Pons (tissue), 1 donor: ENCODE measurements at regions not wholly inside any gene's neighbourhood (a gene's known extent, or its start where the extent isn't known, plus 50 kb on each side); places are given as distances from the start of the nearest gene placed in this dataset.

Experiments used
- DNase-seq: peaks from one replicate; pipeline ENCODE4 v3.0.0-alpha.2; 2016; ENCODE audit warnings: low spot score

DNA sequence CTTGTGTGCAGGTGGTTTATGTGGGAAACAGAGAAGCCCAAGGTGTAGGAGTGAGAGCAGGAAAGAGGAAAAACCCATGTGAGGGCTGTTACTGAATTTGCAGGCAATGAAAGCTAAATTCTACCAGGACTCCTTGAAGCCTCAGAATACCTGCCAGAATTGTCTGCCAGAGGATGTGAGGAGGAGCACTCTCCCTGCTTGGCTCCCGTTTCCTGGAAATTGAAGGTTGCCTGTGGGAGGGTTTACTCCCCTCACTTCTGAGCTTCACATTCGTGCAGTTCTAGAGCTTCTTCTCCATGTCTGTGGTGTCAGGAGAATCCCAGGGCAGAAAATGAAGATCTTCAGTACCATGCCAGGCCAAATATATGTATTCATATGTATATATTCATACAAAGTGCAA lies 220.8 kb upstream of the ZP4 start:
- DNase-seq = no peak

DNA sequence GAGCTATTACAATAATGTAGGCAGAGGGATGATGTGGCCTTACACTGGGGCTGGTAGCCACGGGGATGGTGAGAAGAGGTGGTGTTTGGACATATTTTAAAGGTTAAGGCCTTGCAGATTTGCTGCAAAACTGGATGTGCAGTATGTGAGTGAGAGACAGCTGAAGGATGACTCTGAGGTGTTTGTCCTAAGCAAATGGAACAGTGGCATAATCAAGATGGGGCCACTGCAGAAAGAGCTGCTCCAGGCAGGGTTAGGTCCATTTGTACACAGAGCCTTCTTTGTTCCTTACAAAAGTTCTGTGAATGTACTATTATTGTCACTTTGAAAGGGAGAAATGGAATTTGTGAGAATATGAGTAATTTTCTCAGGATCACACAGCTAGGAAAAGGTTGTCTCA lies 220.4 kb upstream of the ZP4 start:
- peak; percentile 16 for DNase-seq

DNA sequence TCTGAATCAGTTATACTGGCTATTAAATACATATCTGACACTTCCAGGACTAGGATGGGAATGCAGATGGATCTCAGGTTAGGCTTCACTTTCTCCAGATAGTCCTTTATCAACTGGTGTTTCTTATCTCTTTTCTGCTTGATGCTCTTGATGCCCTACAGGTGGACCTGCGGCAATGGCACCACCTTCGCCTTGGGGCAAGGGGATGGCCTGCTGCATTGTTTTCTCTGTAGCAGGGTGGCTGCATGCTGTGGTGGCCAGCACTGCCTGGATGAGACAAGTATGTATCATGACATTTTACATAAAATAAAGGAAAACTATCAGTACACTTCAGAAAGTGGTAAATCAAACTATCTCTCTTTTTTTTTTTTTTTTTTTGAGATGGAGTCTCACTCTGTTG lies 217.7 kb upstream of the ZP4 start:
- no peak for DNase-seq

DNA sequence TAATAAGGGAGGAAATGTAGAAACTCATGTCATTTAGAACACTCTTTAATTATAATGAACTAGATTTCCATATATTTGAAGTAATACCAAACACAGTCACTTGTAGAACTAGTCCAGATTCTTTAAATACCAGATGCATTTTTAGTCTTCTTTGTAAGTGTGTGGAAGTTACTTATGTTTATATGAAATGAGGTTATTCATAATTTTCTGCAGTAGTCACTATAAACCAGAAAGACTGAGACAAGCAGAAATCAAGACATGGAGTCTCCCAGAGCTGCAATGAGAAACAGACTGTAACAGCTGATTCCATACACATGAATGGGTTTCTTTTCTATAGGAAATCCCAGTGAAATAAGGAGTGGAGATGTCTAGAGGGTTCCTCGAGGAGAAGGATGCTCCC lies 216.6 kb upstream of the ZP4 start:
- DNase-seq = no peak

DNA sequence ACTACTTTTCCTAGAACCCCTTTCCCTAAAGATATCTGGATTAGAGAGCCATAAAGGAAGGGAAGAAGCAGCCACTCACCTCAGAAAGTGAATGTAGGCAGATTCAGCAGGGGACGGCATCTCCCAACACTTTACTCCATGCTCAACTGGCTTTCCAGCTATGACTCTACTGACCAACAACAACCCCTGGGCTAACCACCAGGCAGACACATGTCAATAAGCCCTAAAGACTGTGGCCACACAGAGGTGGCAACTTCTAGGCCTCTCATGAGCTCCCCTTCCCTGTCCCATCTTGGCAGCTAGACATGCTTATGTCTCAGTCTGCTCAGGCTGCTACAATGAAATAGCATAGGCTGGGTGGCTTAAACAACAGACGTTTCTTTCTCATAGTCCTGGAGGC lies 214.0 kb upstream of the ZP4 start:
- DNase-seq = no peak

DNA sequence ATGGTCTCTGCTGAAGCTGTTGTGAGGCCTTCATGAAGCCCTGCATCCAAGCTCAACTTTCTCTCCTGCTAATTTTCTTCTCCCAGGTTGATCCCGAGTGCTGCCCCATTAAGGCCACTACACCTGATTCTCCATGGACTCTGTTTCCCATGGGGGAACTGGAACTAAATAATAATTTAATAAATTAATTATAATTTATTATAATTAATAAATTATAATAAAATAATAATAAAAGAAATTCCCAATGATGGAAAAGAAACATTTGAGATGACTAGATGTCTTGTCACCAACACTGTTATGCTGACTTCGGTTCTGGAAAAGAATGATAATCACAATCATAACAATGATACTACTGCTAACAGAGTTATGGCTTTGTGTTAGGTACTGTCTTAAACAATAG lies 211.2 kb upstream of the ZP4 start:
- DNase-seq = no peak

DNA sequence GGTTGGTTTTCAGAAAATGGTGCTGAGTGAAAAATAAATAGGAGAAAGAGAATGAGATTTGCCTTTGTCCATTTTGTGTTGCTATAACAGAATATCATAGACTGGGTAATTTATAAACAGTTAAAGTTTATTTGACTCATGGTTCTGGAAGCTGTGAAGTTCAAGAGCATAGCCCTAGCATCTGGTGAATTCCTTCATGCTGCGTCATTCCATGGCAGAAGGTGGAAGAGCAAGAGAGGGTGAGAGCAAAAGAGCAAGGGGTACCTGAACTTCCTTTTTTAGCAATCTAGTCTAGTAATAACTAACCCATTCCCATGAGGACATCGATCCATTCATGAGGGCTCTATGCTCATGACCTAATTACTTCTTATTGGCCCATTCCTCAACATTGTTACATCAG lies 209.1 kb upstream of the ZP4 start:
- DNase-seq = no peak

DNA sequence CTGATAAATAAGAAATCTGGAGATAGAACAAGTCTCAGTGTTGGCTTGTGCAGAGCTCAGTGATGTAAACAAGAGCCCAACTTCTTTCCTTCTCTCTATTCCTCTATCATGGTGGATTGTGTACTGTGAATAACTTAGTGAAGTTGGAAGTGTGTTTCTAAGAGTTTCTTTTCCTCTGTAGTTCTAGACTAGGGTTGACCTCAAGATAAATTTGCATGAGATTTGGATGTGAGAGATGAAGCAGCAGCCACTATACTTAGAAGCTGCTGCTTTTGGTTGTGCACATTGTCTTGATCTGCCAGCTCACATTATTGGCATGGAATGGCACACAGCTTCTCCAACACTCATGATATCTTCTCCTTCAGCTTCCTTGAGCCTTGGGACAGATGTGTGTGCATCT lies 198.9 kb upstream of the ZP4 start:
- no peak for DNase-seq

DNA sequence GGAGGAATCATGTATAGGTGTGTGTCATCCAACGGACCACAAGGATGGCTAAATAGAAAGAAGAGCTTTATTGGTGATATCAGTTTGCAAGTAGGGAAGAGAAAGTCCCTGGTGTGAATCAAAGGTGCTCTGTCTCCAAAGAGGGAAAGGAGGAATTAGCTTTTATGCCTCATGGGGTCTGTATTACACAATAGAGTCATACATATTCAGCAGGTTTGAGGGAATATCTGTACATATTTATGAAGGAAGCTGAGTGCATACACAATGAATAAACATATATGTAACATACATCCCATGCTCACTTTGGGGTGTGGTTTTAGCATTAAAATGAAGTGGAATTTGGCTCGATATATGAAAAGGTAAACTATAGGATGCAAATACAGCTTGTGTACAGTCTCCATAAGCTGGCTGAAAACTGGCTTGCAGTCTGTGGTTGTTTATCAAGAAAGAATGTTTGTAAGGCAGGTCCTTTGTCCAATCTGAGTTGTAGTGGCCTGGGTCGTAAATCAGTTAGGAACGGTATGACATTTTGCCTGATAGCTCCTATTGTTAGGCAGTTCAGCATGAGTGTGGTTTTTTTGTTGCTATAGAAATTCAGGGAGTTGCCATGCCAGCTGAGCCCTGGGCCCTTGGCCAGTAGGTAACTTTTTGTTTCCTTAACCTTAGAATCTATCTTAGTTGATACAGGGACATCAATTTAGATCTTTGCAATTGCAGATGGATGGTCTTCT lies 198.0 kb upstream of the ZP4 start:
- no peak for DNase-seq

DNA sequence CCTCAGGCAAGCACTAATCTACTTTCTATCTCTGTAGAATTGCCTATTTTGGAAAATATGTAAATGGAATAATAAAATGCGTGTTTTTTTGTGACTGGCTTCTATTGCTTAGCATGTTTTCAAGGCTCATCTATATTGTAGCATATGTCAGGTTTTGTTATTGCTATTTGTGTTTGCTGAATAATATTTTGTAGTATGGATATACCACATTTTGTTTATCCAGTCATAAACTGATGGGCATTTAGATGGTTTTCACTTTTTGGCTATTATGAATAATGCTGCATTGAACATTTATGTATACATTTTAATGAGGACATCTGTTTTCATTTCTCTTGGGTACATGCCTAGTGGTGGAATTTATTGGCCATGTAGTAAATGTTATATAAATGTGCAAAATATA lies 183.3 kb upstream of the ZP4 start:
- no peak for DNase-seq

DNA sequence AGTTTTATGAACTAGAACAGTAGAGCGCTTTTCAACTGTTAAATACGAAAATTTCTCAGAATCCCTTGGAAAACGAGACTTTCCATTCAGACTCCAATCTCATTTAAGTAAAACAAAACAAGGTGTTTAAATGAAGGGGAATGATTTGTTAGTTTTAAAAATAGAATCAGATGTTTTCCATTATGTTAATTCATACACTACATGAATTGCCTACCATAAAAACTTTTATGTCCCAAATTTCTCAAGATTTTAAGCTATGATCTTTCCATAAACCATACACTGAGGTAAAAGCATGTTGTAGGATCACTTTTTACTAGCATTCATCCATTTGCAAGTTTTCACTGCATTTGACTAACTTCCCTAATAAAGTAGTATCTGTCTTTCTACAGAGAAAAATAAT lies 180.3 kb upstream of the ZP4 start:
- no peak for DNase-seq

DNA sequence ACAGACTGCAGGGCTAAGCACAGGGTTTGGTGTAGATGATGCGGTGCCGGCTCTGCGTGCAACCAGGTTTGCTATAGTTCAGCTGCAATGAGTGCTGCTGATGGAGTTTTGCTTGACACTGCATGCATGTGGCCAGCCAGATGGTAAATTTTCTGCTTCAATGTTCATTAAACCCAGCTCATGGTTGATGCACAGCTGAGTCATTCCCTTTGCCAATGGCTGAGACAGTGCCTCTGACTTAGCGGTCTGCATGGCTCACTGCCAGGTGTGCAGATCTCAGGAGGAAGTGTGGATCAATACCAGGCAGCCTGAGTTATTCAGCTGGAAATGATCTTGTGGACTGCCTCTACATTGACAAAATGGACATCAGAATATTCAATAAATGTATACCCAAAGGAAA lies 172.7 kb upstream of the ZP4 start:
- no peak for DNase-seq

DNA sequence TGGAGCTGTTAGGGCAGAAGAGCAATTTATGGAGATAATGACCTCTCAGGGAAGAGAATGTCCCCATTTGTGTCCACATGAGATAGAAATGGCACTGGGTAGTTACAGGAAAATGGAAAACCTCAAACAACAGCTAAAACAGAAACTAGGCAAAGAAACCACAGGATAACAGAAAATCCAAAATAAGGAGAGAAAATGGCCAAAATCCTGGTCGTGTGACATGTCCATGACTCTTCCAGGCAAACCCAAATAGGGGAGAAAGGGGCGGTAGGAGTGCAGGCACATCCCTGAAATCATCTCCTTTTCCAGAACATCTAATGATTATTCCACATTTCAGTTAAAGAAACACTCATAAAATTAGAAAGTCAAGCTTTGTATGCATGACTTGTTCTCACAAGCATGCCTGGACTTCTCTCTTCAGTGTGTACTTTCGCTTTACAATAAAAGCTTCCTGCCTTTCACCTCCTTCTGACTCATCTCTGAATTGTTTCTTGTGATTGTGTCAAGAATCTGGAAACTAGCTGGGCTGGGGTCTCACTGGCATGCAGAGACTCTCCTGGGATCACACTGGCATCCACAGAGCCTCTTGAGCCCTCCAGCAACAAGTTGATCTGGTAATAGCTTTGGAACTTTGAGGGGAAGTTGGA lies 171.4 kb upstream of the ZP4 start:
- no peak for DNase-seq

DNA sequence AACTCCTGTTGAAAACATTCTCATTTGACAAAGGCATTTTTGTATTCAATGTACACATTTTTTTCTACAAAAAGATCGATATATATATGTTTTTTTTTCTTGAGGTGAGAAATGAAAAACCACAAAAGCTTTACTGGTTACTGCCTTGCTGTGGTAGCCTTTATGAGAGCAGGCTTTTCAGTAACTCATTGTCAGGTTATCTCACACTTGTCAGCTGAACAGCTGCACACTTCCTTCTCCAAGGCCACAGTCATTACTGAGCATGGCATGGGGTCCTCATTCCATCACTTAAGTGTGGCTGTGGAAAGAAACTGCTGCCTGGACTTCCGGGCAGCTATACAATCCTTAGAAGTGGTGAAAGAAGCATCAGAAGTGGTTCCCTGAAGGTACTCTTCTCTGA lies 169.3 kb upstream of the ZP4 start:
- no peak for DNase-seq

DNA sequence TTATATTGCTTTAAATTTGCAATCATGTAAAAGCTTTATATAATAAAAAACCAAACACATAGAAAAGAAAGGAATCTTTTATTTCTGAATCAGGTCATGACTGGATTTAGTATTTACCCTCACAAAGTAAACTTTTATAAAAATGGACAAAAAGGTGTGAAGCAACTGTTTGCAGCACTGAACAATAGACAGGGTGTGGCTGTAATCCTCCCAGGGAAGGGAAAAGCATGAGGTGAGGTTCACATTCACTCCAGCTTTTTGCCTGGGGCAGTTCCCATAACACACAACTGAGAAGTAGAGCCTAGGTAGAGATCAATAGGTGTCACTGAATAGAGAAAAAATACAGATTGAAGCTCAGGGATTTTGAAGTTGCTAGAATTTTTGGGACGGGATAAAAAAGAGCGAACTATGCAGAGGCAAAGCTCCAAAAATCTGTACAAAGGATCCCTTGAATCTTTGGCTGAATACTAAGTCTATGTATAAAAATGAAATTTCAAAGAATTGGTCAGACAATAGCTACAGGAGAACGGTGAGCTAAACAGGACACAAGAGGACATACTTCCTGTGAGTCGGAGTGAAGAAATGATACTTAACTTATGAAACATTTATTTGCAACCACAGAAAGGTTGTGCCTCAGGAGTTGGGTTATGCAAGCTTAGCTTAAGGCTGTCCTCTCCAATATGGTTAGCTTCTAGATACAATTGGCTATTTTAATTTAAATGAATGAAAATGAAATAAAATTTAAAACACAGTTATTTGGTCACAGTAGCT lies 162.0 kb upstream of the ZP4 start:
- no peak for DNase-seq

DNA sequence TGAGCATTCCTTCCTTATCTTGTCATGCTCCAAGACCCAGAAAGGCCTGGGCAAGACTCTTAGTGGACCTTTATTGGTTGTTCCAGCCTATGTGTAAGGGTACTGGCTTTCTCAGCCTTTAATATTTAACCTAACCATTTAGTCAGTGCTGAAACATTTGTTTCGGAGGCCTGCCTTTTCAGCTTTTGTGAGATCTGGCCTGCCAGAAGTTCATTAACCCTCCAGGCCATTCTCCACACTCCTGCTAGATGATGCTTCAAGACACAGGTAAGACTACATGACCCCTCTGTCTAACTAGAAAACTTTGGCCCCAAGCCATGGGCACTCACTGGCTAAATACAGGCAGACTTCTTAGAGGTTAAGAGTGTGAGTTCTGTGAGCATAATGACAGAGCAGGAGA lies 138.4 kb upstream of the ZP4 start:
- no peak for DNase-seq

DNA sequence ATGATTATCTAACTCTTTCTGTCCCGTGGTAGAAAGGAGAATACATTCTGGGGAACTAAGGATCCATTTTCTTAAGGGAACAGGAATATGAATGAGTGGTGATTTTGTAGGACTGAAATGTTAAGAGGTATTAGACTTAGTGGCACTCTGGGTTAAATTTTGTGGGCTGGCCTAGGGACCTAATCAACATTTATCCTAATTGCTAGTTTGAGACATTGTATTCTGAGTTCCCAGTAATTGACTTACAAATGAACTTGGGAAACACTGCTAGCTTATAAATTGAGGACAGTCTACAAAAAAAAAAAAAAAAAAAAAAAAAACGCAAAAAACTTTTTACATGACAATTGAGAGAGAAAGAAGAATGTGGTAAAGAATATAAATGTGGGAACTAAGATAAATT lies 136.6 kb upstream of the ZP4 start:
- DNase-seq = no peak

DNA sequence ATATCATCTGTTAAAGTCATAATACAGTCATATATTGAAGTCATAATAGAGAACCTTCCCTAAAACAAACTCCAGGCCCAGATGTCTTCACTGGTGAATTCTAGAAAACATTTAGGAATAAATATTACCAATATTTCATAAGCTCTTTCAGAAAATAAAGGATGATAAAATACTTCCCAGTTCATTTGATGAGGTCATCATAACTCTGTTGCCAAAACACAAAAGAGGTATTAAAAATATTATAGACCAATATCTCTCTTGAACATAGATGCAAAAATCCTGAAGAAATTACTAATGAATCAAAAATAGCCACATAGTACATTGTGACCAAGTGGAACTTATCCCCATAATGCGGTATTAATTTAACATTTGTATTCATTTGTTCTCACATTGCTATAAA lies 132.4 kb upstream of the ZP4 start:
- no peak for DNase-seq

DNA sequence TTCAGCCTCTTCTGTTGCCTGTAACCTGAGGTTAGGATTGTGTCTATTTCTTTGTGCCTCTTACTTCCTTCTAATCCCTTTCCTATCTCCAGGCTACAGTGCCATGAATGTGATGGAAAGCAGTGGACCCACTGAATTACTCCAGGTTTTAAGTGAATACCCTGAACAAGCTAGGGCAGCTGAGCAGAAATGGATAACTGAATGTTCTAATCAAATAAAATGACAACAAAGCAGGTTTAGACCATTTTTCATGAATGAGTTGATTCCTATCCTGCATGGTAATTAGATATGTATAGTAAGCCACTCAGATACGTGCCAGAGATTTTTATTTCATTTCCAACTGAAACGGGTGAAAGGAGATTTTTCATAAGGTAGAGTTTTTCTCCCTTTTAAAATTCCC lies 127.5 kb upstream of the ZP4 start:
- no peak for DNase-seq

DNA sequence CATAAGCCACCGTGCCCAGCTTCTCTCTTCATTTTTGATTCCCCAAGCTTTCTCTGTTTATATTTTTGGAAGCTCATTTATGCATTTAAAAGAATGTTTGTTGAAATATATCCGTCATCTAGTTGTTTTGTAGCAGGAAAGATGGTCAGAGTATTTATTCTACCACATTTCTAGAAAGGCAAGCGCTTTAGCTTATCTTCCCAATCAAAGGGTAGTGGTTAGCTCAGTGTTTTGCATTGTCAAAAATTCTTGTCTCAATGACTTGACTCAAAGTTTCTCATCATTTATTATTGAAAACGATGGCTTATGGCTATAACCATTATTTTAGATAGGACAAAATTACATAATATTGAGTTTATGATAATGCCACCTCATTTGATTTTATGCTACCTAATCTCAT lies 116.1 kb upstream of the ZP4 start:
- no peak for DNase-seq

DNA sequence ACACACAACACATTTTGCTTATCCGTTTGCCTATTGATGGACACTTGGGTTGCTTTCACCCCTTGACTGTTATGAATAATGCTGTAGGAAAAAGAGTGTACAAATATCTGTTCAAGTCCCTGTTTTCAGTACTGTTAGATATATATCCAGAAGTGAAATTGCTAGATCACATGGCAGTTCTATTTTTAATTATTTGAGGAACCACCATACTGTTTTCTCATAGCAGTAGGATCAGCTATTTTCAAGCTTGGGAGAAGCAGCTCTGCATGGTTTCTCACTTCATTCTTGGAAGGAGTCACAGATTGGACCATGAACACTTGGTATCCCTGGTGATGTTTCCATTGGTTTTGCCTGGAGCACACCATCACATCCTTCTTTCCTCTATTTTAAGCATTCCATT lies 114.4 kb upstream of the ZP4 start:
- DNase-seq = peak; percentile 18

DNA sequence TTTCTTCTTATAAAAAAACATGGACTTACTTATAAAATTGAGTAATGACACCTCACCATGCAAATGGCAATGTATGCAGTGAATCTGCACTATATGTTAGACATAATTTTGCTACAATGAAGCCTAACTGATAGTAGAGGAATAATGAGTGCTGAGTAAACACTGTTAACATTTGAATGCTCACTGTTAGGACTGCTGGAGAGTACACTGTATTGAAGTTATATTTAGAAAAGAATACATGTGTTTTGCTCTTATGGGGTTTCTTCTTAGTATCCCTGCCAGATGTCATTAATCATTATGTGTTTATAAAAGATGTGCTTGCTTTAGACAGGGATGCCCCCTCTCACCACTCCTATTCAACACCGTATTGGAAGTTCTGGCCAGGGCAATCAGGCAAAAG lies 111.1 kb upstream of the ZP4 start:
- no peak for DNase-seq

DNA sequence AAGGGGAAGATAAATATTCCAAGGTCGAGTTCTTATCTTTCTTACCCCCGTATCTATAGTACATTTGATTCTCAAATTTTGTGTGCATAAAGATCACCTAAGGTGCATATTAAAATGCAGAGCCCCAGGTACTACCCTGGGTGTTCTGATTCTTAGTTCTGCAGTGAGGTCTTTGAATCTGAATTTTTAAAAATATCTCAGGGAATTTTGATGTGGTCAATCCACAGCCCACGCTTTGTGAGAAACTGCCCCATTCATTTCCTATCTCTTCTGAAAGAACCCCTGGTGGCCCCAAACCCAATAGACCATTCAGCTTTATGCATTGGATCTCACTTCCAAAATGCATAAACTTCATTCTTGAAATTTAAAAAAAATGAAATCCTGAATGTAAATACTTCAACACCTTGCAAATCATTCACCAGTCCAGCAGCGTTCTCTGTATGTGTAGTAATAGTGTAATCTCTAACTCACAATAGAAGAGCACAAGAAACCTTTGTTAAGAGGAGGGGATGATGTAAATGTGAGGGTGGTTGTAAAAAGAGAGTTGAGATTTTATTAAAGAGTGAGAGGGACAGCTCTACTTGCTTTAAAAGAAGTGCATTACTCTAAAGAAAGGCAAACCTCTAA lies 108.8 kb upstream of the ZP4 start:
- no peak for DNase-seq
